Heart left ventricle (tissue), 16 donors: ENCODE measurements at regions not wholly inside any gene's neighbourhood (a gene's known extent, or its start where the extent isn't known, plus 50 kb on each side); places are given as distances from the start of the nearest gene placed in this dataset.

ENCODE experiments used
- ATAC-seq, 4 donors: fragments of 200-7000 bp; cut with Tn5 transposase; one replicate each; pipeline ENCODE4 v1.9.1; 2020 to 2022; ENCODE audit warnings: moderate library complexity in 4 of 4, mild to moderate bottlenecking in 3 of 4, moderate number of reproducible peaks in 1 of 4
- DNase-seq, 5 donors: peaks; one replicate each; pipeline ENCODE4 v3.0.0-alpha.2; 2020
- H3K27ac ChIP-seq, 12 donors: fragments of 200-600 bp; sonication (generic) in 4 of 12; one replicate each; pipeline versions ENCODE4 v1.5.0 to v1.8.0; 2016 to 2022; ENCODE audit warnings: mild to moderate bottlenecking in 2 of 12
- H3K27me3 ChIP-seq, 9 donors: fragments of 200-600 bp; sonication (generic) in 2 of 9; one replicate each; pipeline versions ENCODE4 v1.5.1 to v1.8.0; 2016 to 2022; ENCODE audit warnings: mild to moderate bottlenecking in 3 of 9
- H3K36me3 ChIP-seq, 9 donors: fragments of 200-600 bp; sonication (generic) in 2 of 9; one replicate each; pipeline versions ENCODE4 v1.5.0 to v1.8.0; 2018 to 2022; ENCODE audit warnings: mild to moderate bottlenecking in 2 of 9
- H3K4me1 ChIP-seq, 12 donors: fragments of 200-600 bp; sonication (generic) in 4 of 12; one replicate each; pipeline versions ENCODE4 v1.5.0 to v1.8.0; 2016 to 2022; ENCODE audit warnings: mild to moderate bottlenecking in 3 of 12
- H3K4me3 ChIP-seq, 12 donors: fragments of 200-600 bp; sonication (generic) in 4 of 12; one replicate each; pipeline versions ENCODE4 v1.5.0 to v1.8.0; 2017 to 2022; ENCODE audit warnings: mild to moderate bottlenecking in 9 of 12, moderate library complexity in 4 of 12
- H3K9me3 ChIP-seq, 12 donors: fragments of 200-600 bp; sonication (generic) in 4 of 12; one replicate each; pipeline versions ENCODE4 v1.5.0 to v1.8.0; 2016 to 2022; ENCODE audit warnings: mild to moderate bottlenecking in 1 of 12
- CTCF ChIP-seq, 12 donors: fragments of 200-600 bp; sonication (generic) in 4 of 12; IDR thresholded peaks; one replicate each; pipeline versions ENCODE4 v1.5.0 to v1.8.0; 2018 to 2022; ENCODE audit warnings: antibody characterized with exemption in 12 of 12, mild to moderate bottlenecking in 5 of 12
- POLR2A ChIP-seq, 2 donors: fragments of 450-650 bp; IDR thresholded peaks; one replicate each; pipeline ENCODE4 v1.6.1; 2017; ENCODE audit warnings: antibody characterized with exemption in 2 of 2, mild to moderate bottlenecking in 2 of 2, moderate library complexity in 2 of 2
- WGBS, 4 donors: extraction: QIAGEN DNeasy Blood & Tissue Kit in 2 of 4; methylation state at CpG; one replicate each; pipeline versions ENCODE4 v1.1.5 to v1.1.7; 2013 to 2018; 5-methylcytosine and 5-hydroxymethylcytosine counted together
- intact Hi-C, 10 donors: fragments of 100-400 bp; cut with DNase I; formaldehyde crosslinking; loops; one replicate each; pipeline versions ENCODE4 v1.11.1 to v1.14.2; 2022
- donor health status: ischemic (EF 13 %, LVEDD 7.1; RV severe dilation, severe dysfunction).
- donor health status: healthy with polysubstance abuse.
- donor health status: DM: no; HTN: yes; CAD: no.
- donor health status: DM: no; HTN: no; CAD: no.
- donor health status: ischemic (EF 25% LVEDD 6.9; RV normal size, moderate dysfunction).
- donor health status: ischemic (EF 25% LVEDD 5.7; RV mildly dilated, moderate dysfunction).
- donor health status: healthy.
- donor health status: DM: yes; HTN: yes; CAD: no.
- donor health status: ischemic (EF 35%, LVEDD 5.7; RV mildly dilated, moderate dysfunction).
- donor health status: nonischemic (EF 11% LVEDD 7.7; RV severe dilation, severe dysfunction).
- donor health status: DM: yes; HTN: yes; CAD: no.
- donor health status: PGD.
- donor health status: ischemic (EF 29% LVEDD 5.4; RV normal size, mild dysfunction).
- donor health status: nonischemic (EF 23%, LVEDD 6.1; RV moderate dilation, normal function).

- H3K27ac ChIP-seq = no peak overlapping the region
- no peaks in the 10 kb centered on the region for H3K27me3 ChIP-seq
- intact Hi-C loops = no loop called here
- H3K4me1 ChIP-seq = peaks cover 0 to 5% (median 0%) of the 10 kb centered on the region in 12 donors
- no peak for DNase-seq
- no peak overlapping the region for H3K4me3 ChIP-seq
- H3K36me3 ChIP-seq = no peaks in the 10 kb centered on the region
- no peaks in the 10 kb centered on the region for H3K9me3 ChIP-seq
- WGBS, 4 donors = 89 to 94% (median 92%) methylated on average over 2 of the region's 2 CpGs
- TF ChIP-seq CTCF (IDR thresholded peaks at IDR 0.05) (no peak), POLR2A (IDR thresholded peaks at IDR 0.05) (no peak)
- ATAC-seq = no peak
Measured at GRCh38 chr18:73826098-73826497, 321.5 kb downstream of the FBXO15 start.

- DNase-seq = no peak
- no peaks in the 10 kb centered on the region for H3K36me3 ChIP-seq
- H3K4me1 ChIP-seq = peaks cover 0 to 4% (median 0%) of the 10 kb centered on the region in 12 donors
- H3K9me3 ChIP-seq = no peaks in the 10 kb centered on the region
- TF ChIP-seq CTCF (IDR thresholded peaks at IDR 0.05) (no peak), POLR2A (IDR thresholded peaks at IDR 0.05) (no peak)
- H3K4me3 ChIP-seq = no peak overlapping the region
- intact Hi-C loops = no loop called here
- H3K27me3 ChIP-seq = no peaks in the 10 kb centered on the region
- ATAC-seq = no peak
- H3K27ac ChIP-seq = no peak overlapping the region
- WGBS, 4 donors = 49 to 62% (median 58%) methylated on average over 1 of the region's 1 CpG
Measured at GRCh38 chr18:73824671-73825070, 323.0 kb downstream of the FBXO15 start.

GRCh38 chr18:73812423-73812822 is 335.2 kb downstream of the FBXO15 start:
- Histone ChIP-seq H3K9me3 (peaks cover 0 to 7% (median under 1%) of the 10 kb centered on the region in 12 donors), H3K4me1 (peaks cover 0 to 5% (median 0%) of the 10 kb centered on the region in 12 donors), H3K27ac (no peak overlapping the region), H3K36me3 (no peaks in the 10 kb centered on the region), H3K4me3 (no peak overlapping the region), H3K27me3 (no peaks in the 10 kb centered on the region)
- TF ChIP-seq CTCF (IDR thresholded peaks at IDR 0.05) (no peak), POLR2A (IDR thresholded peaks at IDR 0.05) (no peak)
- 66 to 70% (median 68%) methylated on average over 11 of the region's 11 CpGs for WGBS, 4 donors
- no peak for ATAC-seq
- intact Hi-C loops = no loop called here
- DNase-seq = no peak

DNA sequence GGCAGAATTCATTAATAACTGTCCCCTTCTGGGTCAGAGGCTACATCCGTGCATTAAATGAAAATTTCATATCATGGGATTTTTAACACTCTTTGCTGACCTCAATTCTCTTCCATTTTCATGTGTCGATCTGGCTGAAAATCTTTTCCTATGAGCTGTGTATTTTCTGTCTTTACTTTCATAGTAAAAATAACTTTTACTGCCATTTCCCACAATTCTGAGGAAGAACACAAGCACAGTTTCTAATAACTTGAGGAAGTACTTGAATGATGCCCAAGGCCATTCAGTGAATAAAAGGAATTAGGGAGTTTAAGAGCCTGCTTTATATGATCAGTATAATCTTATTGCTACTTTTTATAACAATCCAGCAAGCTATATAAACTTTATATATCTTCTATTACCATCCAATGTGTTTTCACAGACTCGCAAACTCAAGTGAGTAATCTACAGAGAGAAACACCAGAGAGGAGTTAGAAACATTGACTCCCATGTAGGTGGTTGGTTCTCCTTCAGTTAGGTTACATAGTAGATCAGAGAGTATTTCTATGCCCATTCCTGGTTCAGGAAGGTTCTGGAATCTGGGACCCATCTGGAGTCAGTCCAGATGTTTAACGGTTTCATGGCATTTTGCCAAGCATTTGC is 340.0 kb downstream of the FBXO15 start:
- no peak overlapping the region for H3K27ac ChIP-seq
- no peak for TF ChIP-seq POLR2A (IDR thresholded peaks at IDR 0.05)
- TF ChIP-seq CTCF (IDR thresholded peaks at IDR 0.05) = no peak
- no peaks in the 10 kb centered on the region for H3K27me3 ChIP-seq
- 46 to 54% (median 49%) methylated on average over 4 of the region's 4 CpGs for WGBS, 4 donors
- no peak for ATAC-seq
- no peak overlapping the region for H3K4me3 ChIP-seq
- H3K36me3 ChIP-seq = no peaks in the 10 kb centered on the region
- DNase-seq = no peak
- intact Hi-C loops = no loop called here
- H3K9me3 ChIP-seq = no peaks in the 10 kb centered on the region
- H3K4me1 ChIP-seq = peaks cover 0 to 5% (median 0%) of the 10 kb centered on the region in 12 donors
